Hepatic stellate cell (primary cell): ENCODE measurements at regions not wholly inside any gene's neighbourhood (a gene's known extent, or its start where the extent isn't known, plus 50 kb on each side); places are given as distances from the start of the nearest gene placed in this dataset.
"Not testable (repeated sequence)": the region's sequence is repeated elsewhere in the genome, so short reads cannot be mapped to it uniquely, and the experiment has no call there.

ENCODE experiments used
- DNase-seq: peaks from one replicate; pipeline ENCODE4 v3.0.0; 2011; ENCODE audit warnings: low spot score

DNA sequence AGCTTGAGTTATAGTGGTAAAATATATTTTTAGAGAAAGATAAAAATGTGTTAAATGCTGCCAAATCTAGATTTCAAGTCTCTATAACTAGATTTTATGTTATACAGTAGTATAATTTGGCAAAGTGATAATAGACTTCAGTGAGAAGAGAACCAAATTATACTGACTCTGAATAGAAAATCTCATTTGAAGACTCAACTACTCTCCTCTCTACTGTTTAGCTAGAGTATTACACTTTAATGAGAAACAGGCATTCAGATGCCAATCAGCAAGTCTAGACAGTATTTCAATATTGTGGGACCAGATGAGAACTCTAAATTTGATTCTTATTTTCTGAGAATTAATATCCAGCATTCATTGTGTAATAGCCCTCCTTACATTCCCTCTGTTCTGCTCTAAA lies 311.2 kb downstream of the SLITRK5 start:
- DNase-seq, result no peak

GRCh38 chr13:87986639-87987250 lies 315.6 kb downstream of the SLITRK5 start:
- no peak for DNase-seq

GRCh38 chr13:87998081-87998480 lies 326.9 kb downstream of the SLITRK5 start:
- no peak for DNase-seq

GRCh38 chr13:87999240-87999700 lies 328.1 kb downstream of the SLITRK5 start:
- no peak for DNase-seq

DNA sequence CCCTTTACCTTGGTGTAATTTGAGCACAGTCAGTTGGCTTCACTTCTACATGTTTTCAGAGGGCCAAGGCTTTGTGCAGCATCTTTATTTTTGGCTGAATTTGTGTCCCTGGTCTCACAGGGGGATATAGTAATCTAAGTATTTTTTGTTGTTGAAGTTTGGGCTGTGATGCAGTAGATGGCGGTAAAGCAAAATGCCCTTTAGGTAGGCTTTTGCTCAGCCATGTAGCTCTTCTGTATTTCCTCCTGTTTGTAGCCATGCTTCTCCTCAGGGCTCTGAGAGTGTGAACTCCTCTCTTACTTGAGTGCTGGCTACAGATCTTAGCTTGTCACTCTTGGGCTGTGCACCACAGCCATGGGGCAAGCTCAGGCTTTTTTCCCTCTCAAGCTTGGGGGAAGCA lies 328.6 kb downstream of the SLITRK5 start:
- DNase-seq, result no peak

DNA sequence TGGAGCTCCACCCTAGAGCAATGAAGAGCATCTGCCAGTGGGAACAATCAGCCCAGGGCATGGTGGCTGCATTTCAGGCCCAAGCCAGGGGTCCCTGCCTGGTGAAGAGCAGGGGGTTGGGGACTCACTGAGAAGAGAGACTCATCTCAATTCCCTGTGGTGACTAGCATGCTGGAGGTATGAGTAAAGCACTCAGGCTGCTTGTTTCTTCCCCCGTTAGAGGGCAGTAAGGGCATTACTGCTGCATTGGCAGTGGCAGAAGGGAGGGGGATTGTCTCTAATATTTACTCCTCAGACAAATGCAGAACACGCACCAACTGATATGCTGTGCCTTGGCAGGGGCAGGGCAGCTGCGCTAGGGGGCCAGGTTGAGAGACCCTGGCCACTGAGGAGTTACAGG lies 329.1 kb downstream of the SLITRK5 start:
- no peak for DNase-seq

DNA sequence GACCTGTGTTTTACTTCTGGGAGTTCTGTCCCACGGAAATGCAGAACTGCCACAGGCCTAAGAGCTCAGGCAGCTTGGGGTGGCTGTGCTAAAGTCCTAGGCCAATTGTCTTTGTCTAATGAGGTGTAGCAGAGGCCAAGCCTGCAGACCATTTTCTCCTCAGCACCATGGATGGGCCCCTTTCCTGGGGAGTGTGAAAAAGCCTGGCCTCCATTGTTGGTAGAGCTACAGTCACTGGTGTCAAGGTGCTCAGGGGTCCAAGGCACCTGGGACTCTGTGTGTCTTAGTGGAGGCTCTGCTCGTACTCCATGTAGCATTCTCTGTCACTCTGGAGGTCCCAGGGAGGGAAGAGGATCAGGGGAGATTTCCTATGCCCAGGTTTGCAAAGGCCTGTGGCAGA lies 329.6 kb downstream of the SLITRK5 start:
- DNase-seq, result no peak

DNA sequence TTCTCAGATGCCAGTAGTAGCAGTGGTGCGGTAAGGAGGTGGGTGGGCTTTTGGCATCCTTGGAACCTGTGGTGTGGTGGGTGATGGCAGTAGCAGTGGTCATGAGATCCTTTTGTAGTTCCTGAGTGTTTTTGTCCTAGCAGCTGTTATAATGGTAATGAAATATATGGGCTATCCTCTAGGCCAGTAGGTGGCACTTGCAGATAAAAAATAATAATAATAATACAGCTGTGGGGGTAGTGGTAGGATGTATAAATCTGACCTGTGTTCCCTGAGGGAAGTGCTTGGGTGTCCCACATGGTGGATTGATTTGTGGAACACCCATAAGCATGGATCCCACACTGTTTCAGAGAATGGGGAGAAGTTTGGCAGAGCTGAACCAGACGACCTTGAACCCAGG lies 334.0 kb downstream of the SLITRK5 start:
- no peak for DNase-seq

GRCh38 chr13:88014527-88014926 lies 343.4 kb downstream of the SLITRK5 start:
- no peak for DNase-seq

GRCh38 chr13:88022431-88023208 lies 351.4 kb downstream of the SLITRK5 start:
- DNase-seq, result no peak

- no peak for DNase-seq
These were observed 355.1 kb downstream of the SLITRK5 start for GRCh38 chr13:88026241-88026640.

GRCh38 chr13:88031980-88032559 lies 360.9 kb downstream of the SLITRK5 start:
- DNase-seq, result no peak

- not testable (repeated sequence) for DNase-seq
These were observed 365.0 kb downstream of the SLITRK5 start for GRCh38 chr13:88036205-88036604.

- DNase-seq, result no peak
These were observed 371.3 kb downstream of the SLITRK5 start for GRCh38 chr13:88042489-88042888.

- DNase-seq, result no peak
These were observed 380.7 kb downstream of the SLITRK5 start for GRCh38 chr13:88051746-88052482.

- no peak for DNase-seq
These were observed 392.6 kb downstream of the SLITRK5 start for GRCh38 chr13:88063741-88064140.

DNA sequence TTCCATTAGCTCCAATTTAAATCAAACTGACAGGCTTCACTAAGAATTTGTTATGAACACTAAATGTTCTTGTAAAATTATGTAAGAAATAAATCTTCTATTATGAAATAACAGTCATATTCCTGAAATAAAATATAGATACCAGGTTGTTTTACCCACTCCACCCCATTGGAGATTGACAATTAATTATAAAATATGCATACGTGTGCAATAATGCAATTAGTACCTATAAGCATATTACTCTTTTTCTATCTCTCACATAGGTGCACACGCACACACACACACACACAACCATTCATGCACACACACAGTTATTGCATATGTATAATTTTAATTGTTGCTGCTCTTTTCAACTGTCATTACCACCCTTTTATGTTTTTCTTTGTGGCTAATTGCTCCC lies 395.7 kb downstream of the SLITRK5 start:
- no peak for DNase-seq

DNA sequence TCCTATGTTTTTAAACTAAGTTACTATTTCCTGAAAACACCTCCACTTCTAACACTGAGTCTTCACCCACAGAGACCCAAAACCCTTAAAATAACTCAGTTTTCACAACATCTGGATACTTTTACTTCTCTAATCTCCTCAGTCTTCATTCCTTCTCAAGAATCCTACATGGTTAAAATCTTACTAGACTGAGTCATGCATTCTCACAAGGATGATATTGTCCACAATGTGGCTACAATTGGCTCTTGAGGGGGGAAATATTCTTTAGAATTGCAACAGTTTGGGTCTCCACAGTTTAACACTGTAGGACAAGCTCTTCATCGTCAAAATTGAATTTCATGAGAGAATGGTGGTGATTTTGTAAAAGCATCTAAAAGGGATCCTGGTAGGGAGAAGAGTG lies 397.1 kb downstream of the SLITRK5 start:
- no peak for DNase-seq

- no peak for DNase-seq
These were observed 397.8 kb downstream of the SLITRK5 start for GRCh38 chr13:88068975-88069374.

GRCh38 chr13:88071371-88071770 lies 400.2 kb downstream of the SLITRK5 start:
- DNase-seq, result no peak

- no peak for DNase-seq
These were observed 403.8 kb downstream of the SLITRK5 start for GRCh38 chr13:88074794-88075510.

DNA sequence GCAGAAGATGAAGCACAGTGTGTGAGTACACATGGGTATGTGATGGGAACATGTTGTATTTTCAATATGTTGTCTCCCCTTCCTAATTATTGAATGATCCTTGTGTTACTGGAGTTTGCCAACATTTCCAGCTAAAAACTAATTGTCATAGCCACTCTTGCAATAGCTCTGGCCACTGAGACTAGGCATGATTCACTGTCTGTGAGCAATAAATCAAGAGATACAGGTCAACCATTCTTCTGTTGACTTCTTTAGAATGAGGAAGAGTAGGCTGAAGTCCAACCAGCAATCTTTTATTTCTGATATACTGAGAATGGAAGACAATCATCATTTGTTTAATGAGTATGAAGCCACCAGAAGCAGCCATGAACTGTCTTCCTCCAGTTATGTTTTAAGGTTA lies 413.9 kb downstream of the SLITRK5 start:
- no peak for DNase-seq
